GM12892 (cell line): ENCODE measurements at regions not wholly inside any gene's neighbourhood (a gene's known extent, or its start where the extent isn't known, plus 50 kb on each side); places are given as distances from the start of the nearest gene placed in this dataset.

Source experiments
- POLR2A ChIP-seq: IDR thresholded peaks from 2 replicates; pipeline ENCODE4 v1.6.1; 2011; ENCODE audit warnings: low read depth, low read length, control low read depth
- POLR2AphosphoS5 ChIP-seq: IDR thresholded peaks from 2 replicates; pipeline ENCODE4 v1.6.1; 2011; ENCODE audit warnings: low read depth, low read length, control low read depth
- TAF1 ChIP-seq: IDR thresholded peaks from 2 replicates; pipeline ENCODE4 v1.6.1; 2011; ENCODE audit warnings: low read depth, mild to moderate bottlenecking, control low read depth, low read length, borderline replicate concordance

DNA sequence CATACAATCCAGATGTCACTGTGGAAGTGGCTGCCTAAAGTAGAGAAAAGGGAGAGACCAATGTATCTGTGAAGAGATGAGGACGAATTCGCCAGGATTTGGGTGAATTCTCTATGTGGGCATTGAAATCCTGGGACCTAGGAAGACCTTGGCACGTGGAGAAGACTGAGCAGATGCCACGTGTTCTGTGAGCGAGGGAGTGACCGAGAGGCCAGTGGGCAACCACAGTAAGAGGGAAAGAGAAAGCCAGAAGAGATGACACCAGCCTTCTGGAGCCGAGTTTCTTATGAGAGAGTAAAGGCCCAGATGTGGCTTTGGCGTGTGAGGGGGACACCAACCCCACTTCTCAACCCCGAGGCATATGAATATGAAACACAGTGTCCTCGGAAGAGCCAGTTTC is 228.1 kb downstream of the BUD13 start:
- TF ChIP-seq POLR2A: no peak
- TF ChIP-seq POLR2AphosphoS5: no peak
- no peak for TF ChIP-seq TAF1
